NOMO-1 treated with dmso at 0.1 percent for 144 hours (cell line): ENCODE measurements at regions not wholly inside any gene's neighbourhood (a gene's known extent, or its start where the extent isn't known, plus 50 kb on each side); places are given as distances from the start of the nearest gene placed in this dataset.
"Not testable (repeated sequence)": the region's sequence is repeated elsewhere in the genome, so short reads cannot be mapped to it uniquely, and the experiment has no call there.

ENCODE experiments used
- DNase-seq: peaks from one replicate; lab custom pipeline; 2025; ENCODE audit not compliant: unreplicated experiment; lab: John Stamatoyannopoulos, UW

- no peak for DNase-seq
These were observed 53.4 kb downstream of the OR2K2 start for GRCh38 chr9:111276431-111277128.

- no peak for DNase-seq
These were observed 55.3 kb downstream of the OR2K2 start for GRCh38 chr9:111274737-111275136.

GRCh38 chr9:111272581-111272980 is 57.4 kb downstream of the OR2K2 start:
- DNase-seq, result no peak

- DNase-seq, result no peak
These were observed 58.4 kb downstream of the OR2K2 start for GRCh38 chr9:111271481-111272080.

GRCh38 chr9:111271047-111271446 is 59.0 kb downstream of the OR2K2 start:
- no peak for DNase-seq

GRCh38 chr9:111266024-111266423 is 64.0 kb downstream of the OR2K2 start:
- DNase-seq, result not testable (repeated sequence)

- no peak for DNase-seq
These were observed 66.9 kb downstream of the OR2K2 start for GRCh38 chr9:111263116-111263515.

GRCh38 chr9:111258875-111259271 is 71.2 kb downstream of the OR2K2 start:
- no peak for DNase-seq

GRCh38 chr9:111258209-111258874 is 71.7 kb downstream of the OR2K2 start:
- DNase-seq, result no peak

- no peak for DNase-seq
These were observed 76.1 kb downstream of the OR2K2 start for GRCh38 chr9:111253742-111254437.

GRCh38 chr9:111250875-111251842 is 78.9 kb downstream of the OR2K2 start:
- DNase-seq, result no peak

- DNase-seq, result no peak
These were observed 92.6 kb downstream of the OR2K2 start for GRCh38 chr9:111237447-111237846.

GRCh38 chr9:111236332-111236731 is 93.7 kb downstream of the OR2K2 start:
- no peak for DNase-seq

GRCh38 chr9:111233963-111234362 is 96.1 kb downstream of the OR2K2 start:
- no peak for DNase-seq

- DNase-seq, result no peak
These were observed 96.8 kb downstream of the OR2K2 start for GRCh38 chr9:111232997-111233790.

GRCh38 chr9:111231801-111232580 is 98.0 kb downstream of the OR2K2 start:
- DNase-seq, result no peak

GRCh38 chr9:111222757-111223156 is 107.3 kb downstream of the OR2K2 start:
- DNase-seq, result no peak

GRCh38 chr9:111212874-111213273 is 117.2 kb downstream of the OR2K2 start:
- no peak for DNase-seq

GRCh38 chr9:111198936-111199335 is 131.1 kb downstream of the OR2K2 start:
- DNase-seq, result no peak
